Smooth muscle cell (in vitro differentiated cells): ENCODE measurements at regions not wholly inside any gene's neighbourhood (a gene's known extent, or its start where the extent isn't known, plus 50 kb on each side); places are given as distances from the start of the nearest gene placed in this dataset.
A peak's percentile ranks its signal among the peaks of the same experiment; 100 is the strongest.

Experiments used
- DNase-seq: peaks from one replicate; lab custom pipeline; 2025; ENCODE audit not compliant: unreplicated experiment; lab: John Stamatoyannopoulos, UW
- H2AFZ ChIP-seq: fragments of 200-600 bp; sonication (generic); 2 replicates; pipeline ENCODE4 v1.6.0; 2016; ENCODE audit warnings: antibody characterized with exemption, low read depth, mild to moderate bottlenecking
- H3F3A ChIP-seq: fragments of 200-600 bp; sonication (generic); 2 replicates; pipeline ENCODE4 v1.6.0; 2017; ENCODE audit warnings: antibody characterized with exemption, low read depth
- H3K27ac ChIP-seq: fragments of 200-600 bp; sonication (generic); 2 replicates; pipeline ENCODE4 v1.5.1; 2016; ENCODE audit warnings: low read depth, mild to moderate bottlenecking
- H3K27me3 ChIP-seq: fragments of 200-600 bp; sonication (generic); 2 replicates; pipeline ENCODE4 v1.6.1; 2016; ENCODE audit warnings: low read depth, mild to moderate bottlenecking
- H3K36me3 ChIP-seq: fragments of 200-600 bp; sonication (generic); 2 replicates; pipeline ENCODE4 v1.5.1; 2016; ENCODE audit warnings: low read depth
- H3K4me1 ChIP-seq: fragments of 200-600 bp; sonication (generic); 2 replicates; pipeline ENCODE4 v1.5.1; 2016; ENCODE audit warnings: low read depth
- H3K4me2 ChIP-seq: fragments of 200-600 bp; sonication (generic); 2 replicates; pipeline ENCODE4 v1.6.0; 2016; ENCODE audit warnings: mild to moderate bottlenecking
- H3K4me3 ChIP-seq: fragments of 200-600 bp; sonication (generic); 2 replicates; pipeline ENCODE4 v1.5.1; 2016; ENCODE audit warnings: mild to moderate bottlenecking
- H3K79me2 ChIP-seq: fragments of 200-600 bp; sonication (generic); 2 replicates; pipeline ENCODE4 v1.6.0; 2016; ENCODE audit warnings: low read depth, mild to moderate bottlenecking
- H3K9ac ChIP-seq: fragments of 200-600 bp; sonication (generic); 2 replicates; pipeline ENCODE4 v1.6.0; 2016; ENCODE audit warnings: low read depth
- H3K9me3 ChIP-seq: fragments of 200-600 bp; sonication (generic); replicated peaks from 2 replicates; pipeline ENCODE4 v1.5.1; 2016; ENCODE audit warnings: low read depth
- H4K20me1 ChIP-seq: fragments of 200-600 bp; sonication (generic); 2 replicates; pipeline ENCODE4 v1.6.0; 2016; ENCODE audit warnings: low read depth
- CTCF ChIP-seq: fragments of 200-600 bp; sonication (generic); IDR thresholded peaks from 2 replicates; pipeline ENCODE4 v1.5.1; 2017; ENCODE audit warnings: borderline replicate concordance, mild to moderate bottlenecking, antibody characterized with exemption; ENCODE audit not compliant: insufficient read depth, poor library complexity, severe bottlenecking
- WGBS: methylation state at CpG from one replicate; pipeline ENCODE4 v1.1.7; 2016; ENCODE audit warnings: low lambda C conversion rate; 5-methylcytosine and 5-hydroxymethylcytosine counted together

- Histone ChIP-seq H3K36me3 (no peaks in the 10 kb centered on the region), H3K79me2 (no peaks in the 10 kb centered on the region), H3K27ac (no peak overlapping the region), H3K9me3 (no peaks in the 10 kb centered on the region), H3K9ac (no peak overlapping the region), H3K4me2 (no peak overlapping the region), H2AFZ (no peak overlapping the region), H3K4me1 (no peaks in the 10 kb centered on the region), H3K27me3 (no peaks in the 10 kb centered on the region), H3F3A (no peaks in the 10 kb centered on the region), H3K4me3 (no peak overlapping the region), H4K20me1 (no peaks in the 10 kb centered on the region)
- TF ChIP-seq CTCF: no peak
- 92% methylated on average over 5 of the region's 5 CpGs for WGBS
- no peak for DNase-seq
These were observed 1111.8 kb upstream of the POT1 start for GRCh38 chr7:126041472-126041871.

DNA sequence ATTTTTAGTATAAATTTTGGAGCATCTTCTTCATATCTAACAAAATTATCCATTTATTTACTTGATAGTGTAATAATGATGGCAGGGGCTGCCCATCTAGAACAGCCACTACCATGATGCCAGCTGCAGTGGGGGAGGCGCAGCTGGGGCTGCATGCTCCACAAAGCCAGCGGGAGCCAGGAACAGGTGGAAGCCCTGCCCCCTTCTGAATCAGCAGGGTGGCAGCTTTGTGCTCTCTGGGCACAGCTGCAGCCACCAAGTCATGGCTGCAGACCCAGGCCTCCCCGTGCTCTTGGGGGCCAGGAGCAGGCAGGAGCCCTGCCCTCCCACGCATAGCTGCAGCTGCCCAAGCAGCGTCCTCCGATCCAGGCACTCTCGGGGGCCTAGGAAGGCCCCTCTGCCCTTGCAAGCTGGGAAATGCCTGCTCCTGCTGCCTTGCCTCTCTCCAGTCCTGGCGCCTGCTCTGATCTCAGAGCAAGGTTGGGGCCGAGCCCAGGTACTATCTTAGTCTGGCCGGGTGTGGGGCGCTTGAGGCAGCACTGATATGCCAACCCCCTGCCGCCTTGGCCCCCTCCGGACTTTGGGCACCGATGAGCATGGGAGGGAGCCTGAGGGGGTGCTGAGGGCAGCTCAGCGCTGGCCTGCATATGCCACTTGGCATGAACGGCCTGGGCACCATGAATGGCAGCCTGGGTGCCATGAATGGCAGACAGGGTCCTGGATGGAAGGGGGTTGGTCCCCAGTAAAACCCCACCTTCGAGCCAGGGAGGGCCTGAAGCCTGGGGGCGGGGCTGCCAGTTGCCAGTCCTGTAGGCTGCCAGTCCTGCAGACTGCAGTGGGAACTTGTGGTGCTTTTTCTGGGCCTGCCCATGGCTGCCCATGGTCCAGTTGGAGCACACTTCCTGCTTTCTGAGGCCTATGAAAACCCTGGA lies 1110.8 kb upstream of the POT1 start:
- Histone ChIP-seq H3K4me3 (no peak overlapping the region), H3K36me3 (no peaks in the 10 kb centered on the region), H3K4me1 (no peaks in the 10 kb centered on the region), H3K27me3 (no peaks in the 10 kb centered on the region), H4K20me1 (no peaks in the 10 kb centered on the region), H3K9me3 (no peaks in the 10 kb centered on the region), H3K27ac (no peak overlapping the region), H3K79me2 (no peaks in the 10 kb centered on the region), H3F3A (no peaks in the 10 kb centered on the region), H3K4me2 (no peak overlapping the region), H2AFZ (no peak overlapping the region), H3K9ac (no peak overlapping the region)
- DNase-seq: no peak
- no peak for TF ChIP-seq CTCF
- 82% methylated on average over 18 of the region's 18 CpGs for WGBS

- DNase-seq: no peak
- Histone ChIP-seq H3K27ac (peak overlapping the region; percentile 16), H3K9ac (no peak overlapping the region), H3K27me3 (no peaks in the 10 kb centered on the region), H3F3A (no peaks in the 10 kb centered on the region), H3K4me3 (no peak overlapping the region), H4K20me1 (no peaks in the 10 kb centered on the region), H3K9me3 (no peaks in the 10 kb centered on the region), H3K4me2 (peak overlapping the region; percentile 40), H2AFZ (peak overlapping the region; percentile 78), H3K79me2 (no peaks in the 10 kb centered on the region), H3K4me1 (peaks cover 12% of the 10 kb centered on the region), H3K36me3 (no peaks in the 10 kb centered on the region)
- no peak for TF ChIP-seq CTCF
- WGBS: 46% methylated on average over 3 of the region's 3 CpGs
These were observed 1096.9 kb upstream of the POT1 start for GRCh38 chr7:126026421-126027088.
